Nephron (organoid): ENCODE measurements at regions not wholly inside any gene's neighbourhood (a gene's known extent, or its start where the extent isn't known, plus 50 kb on each side); places are given as distances from the start of the nearest gene placed in this dataset.

Experiments
- H3K27ac Mint-ChIP-seq, 3 experiments: 2 replicates each; pipeline ENCODE4 v1.8.0; 2020; ENCODE audit warnings: mixed read lengths in 3 of 3, mild to moderate bottlenecking in 2 of 3, moderate library complexity in 1 of 3
- H3K27me3 Mint-ChIP-seq: 2 replicates; pipeline ENCODE4 v1.8.0; 2021; ENCODE audit warnings: low read depth, mild to moderate bottlenecking, moderate library complexity, mixed read lengths
- H3K36me3 Mint-ChIP-seq: 2 replicates; pipeline ENCODE4 v1.8.0; 2020; ENCODE audit warnings: low read depth, mixed read lengths
- H3K4me1 Mint-ChIP-seq: 2 replicates; pipeline ENCODE4 v1.8.0; 2020; ENCODE audit warnings: mixed read lengths
- H3K4me3 Mint-ChIP-seq, 3 experiments: 2 replicates each; pipeline ENCODE4 v1.8.0; 2020; ENCODE audit warnings: mild to moderate bottlenecking in 3 of 3, mixed read lengths in 3 of 3, moderate library complexity in 2 of 3
- H3K9me3 Mint-ChIP-seq: 2 replicates; pipeline ENCODE4 v1.8.0; 2020; ENCODE audit warnings: mixed read lengths
- TF ChIP-seq, protein P1 (sequence below), 3 experiments: fragments of 200-600 bp; sonication (generic); IDR thresholded peaks; one replicate each; pipeline ENCODE4 v1.5.0; 2021; ENCODE audit warnings: antibody characterized with exemption in 3 of 3; ENCODE audit not compliant: unreplicated experiment in 3 of 3

DNA sequence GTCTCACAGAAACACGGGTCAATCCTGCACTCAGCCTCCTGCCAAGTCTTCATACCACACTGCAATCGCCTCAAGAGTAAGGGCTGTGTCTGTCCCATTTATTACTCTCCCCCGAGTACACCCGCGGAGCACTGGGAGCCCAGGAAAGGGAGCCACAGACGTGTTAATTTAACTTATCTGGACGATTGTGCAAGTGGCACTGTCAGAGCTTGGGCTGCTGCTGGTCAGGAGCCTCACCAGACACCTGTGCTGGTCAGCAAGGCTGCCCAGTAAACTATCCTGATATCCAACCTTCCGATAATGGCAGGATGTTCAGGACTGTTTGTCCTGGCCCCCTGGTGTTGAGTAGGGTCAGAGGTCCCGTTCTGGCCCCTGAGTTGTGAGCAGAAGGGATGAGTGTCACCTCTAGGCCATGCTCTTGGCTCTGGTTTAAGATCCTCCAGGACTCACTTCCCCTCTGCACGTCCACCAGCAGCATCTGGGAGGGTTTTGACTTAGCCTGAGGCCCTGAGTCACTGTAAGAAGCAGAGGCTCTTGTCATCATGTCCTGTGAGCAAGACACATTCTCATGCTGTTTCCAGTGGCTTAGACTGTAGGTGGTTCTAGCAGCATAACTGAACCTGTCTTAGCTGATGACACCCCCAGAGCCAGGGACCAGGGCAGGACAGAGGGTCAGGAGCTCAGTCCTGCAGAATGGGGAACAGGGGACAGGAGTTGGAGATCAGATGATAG, 82.5 kb upstream of the ARL4C start:
- Mint-ChIP-seq H3K4me1 (peaks cover 10% of the 10 kb centered on the region), H3K9me3 (peaks cover 2% of the 10 kb centered on the region), H3K36me3 (no peaks in the 10 kb centered on the region), H3K27me3 (peaks cover 17% of the 10 kb centered on the region), H3K4me3 (no peak overlapping the region), H3K27ac (no peak overlapping the region)
- TF ChIP-seq, protein P1, sequence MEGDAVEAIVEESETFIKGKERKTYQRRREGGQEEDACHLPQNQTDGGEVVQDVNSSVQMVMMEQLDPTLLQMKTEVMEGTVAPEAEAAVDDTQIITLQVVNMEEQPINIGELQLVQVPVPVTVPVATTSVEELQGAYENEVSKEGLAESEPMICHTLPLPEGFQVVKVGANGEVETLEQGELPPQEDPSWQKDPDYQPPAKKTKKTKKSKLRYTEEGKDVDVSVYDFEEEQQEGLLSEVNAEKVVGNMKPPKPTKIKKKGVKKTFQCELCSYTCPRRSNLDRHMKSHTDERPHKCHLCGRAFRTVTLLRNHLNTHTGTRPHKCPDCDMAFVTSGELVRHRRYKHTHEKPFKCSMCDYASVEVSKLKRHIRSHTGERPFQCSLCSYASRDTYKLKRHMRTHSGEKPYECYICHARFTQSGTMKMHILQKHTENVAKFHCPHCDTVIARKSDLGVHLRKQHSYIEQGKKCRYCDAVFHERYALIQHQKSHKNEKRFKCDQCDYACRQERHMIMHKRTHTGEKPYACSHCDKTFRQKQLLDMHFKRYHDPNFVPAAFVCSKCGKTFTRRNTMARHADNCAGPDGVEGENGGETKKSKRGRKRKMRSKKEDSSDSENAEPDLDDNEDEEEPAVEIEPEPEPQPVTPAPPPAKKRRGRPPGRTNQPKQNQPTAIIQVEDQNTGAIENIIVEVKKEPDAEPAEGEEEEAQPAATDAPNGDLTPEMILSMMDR (IDR thresholded peaks at IDR 0.05; ENCODE audit: unreplicated experiment in 3 of 3) = no peak

DNA sequence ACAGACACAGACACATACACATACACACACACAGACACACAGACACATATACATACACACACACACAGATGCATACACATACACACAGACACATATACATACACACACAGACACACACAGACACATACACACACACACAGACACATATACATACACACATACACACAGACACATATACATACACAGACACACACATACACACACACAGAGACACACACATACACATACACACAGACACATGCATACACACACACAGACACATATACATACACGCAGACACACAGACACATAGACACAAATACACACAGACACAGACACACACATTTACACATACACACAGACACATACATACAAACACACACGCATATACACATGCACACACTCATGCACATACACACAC, 81.5 kb upstream of the ARL4C start:
- H3K27me3 Mint-ChIP-seq = peaks cover 16% of the 10 kb centered on the region
- no peaks in the 10 kb centered on the region for H3K36me3 Mint-ChIP-seq
- TF ChIP-seq, protein P1 (IDR thresholded peaks at IDR 0.05; ENCODE audit: unreplicated experiment in 3 of 3) = no peak
- H3K4me3 Mint-ChIP-seq = no peak overlapping the region
- peaks cover 10% of the 10 kb centered on the region for H3K4me1 Mint-ChIP-seq
- no peak overlapping the region for H3K27ac Mint-ChIP-seq
- H3K9me3 Mint-ChIP-seq = peaks cover 2% of the 10 kb centered on the region

DNA sequence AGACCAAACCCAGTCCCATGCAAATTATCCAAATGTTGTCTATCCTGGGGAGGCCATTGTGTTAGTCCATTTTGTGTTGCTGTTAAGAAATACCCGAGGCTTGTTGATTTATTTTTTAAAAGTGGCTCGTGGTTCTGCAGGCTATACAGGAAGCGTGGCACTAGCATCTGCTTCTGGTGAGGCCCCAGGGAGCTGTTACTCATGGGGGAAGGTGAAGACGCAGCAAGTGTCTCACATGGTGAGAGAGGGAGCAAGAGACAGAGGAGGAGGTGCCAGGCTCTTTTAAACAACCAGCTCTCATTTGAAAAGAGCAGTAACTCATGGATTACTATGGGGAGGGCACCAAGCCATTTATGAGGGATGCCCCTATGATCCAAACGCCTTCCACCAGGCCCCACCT, 80.3 kb upstream of the ARL4C start:
- Mint-ChIP-seq H3K27ac (no peak overlapping the region), H3K27me3 (peaks cover 11% of the 10 kb centered on the region), H3K36me3 (no peaks in the 10 kb centered on the region), H3K4me3 (no peak overlapping the region), H3K4me1 (peaks cover 12% of the 10 kb centered on the region), H3K9me3 (peaks cover 2% of the 10 kb centered on the region)
- TF ChIP-seq, protein P1 (IDR thresholded peaks at IDR 0.05; ENCODE audit: unreplicated experiment in 3 of 3) = no peak

DNA sequence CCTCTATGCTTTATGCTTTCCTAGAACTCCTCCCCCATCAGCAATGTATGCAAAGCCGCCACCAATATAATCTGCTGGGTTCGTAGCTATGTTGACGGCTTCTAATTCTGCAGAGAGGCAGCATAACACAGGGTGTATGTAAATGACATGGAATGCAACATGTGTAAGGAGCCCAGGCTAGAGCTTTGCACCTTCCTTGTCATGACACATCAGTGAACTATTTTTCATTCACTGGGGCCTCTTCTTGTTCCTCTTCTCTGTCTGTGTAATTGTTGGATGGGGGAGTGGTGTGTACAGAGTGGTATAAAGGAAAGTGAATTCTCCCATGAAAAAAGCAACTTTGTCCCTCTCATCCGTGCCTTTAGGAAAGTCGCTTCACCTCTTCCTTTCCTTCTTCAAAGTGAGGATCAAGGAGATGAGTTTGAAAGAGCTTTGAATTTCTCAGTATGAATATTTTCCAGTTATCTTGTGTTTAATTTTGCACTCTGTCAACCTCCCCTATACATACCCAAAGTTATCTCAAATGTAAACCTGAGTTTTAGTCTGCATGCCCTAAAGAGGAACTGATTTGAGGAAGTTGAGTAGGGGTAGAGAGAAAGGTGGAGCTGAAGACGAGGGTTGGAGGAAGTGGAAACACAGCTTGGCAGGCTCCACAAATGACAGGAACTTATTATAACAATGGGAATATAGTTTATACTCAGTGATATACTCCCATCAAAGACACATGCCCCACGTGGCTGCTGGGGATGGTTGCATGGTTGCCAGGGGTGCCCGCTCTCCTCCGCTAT, 74.9 kb upstream of the ARL4C start:
- Mint-ChIP-seq H3K27me3 (peaks cover 3% of the 10 kb centered on the region), H3K4me3 (no peak overlapping the region), H3K27ac (no peak overlapping the region), H3K36me3 (no peaks in the 10 kb centered on the region), H3K9me3 (no peaks in the 10 kb centered on the region), H3K4me1 (peaks cover 20% of the 10 kb centered on the region)
- TF ChIP-seq, protein P1 (IDR thresholded peaks at IDR 0.05; ENCODE audit: unreplicated experiment in 3 of 3) = no peak

DNA sequence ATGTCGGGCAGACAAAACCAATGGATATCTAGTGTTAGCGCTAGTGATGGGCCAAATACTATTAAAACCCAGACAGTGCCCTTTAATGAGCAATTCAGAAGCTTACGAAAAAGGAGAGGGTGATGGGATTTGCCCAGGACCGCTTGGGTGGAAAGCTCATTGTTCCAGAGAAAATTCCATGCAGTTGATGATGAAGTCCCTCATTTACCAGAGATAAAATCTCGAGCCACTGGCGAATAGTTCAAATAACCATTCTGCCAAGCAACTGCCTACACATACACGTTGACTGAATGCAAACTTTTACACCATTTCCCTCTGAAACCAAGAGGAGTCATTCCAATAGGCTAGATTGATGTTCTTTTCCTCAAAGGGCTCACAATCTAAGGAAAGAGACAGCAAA, 73.6 kb upstream of the ARL4C start:
- TF ChIP-seq, protein P1 (IDR thresholded peaks at IDR 0.05; ENCODE audit: unreplicated experiment in 3 of 3) = no peak
- peaks cover 21% of the 10 kb centered on the region for H3K4me1 Mint-ChIP-seq
- no peak overlapping the region for H3K4me3 Mint-ChIP-seq
- H3K27ac Mint-ChIP-seq = no peak overlapping the region
- no peaks in the 10 kb centered on the region for H3K36me3 Mint-ChIP-seq
- peaks cover 3% of the 10 kb centered on the region for H3K27me3 Mint-ChIP-seq
- no peaks in the 10 kb centered on the region for H3K9me3 Mint-ChIP-seq
